ENCODE measurements at regions not wholly inside any gene's neighbourhood (a gene's known extent, or its start where the extent isn't known, plus 50 kb on each side); places are given as distances from the start of the nearest gene placed in this dataset.

- 95% methylated on average over 4 of the region's 4 CpGs for WGBS, 2 donors
- H3K4me1 ChIP-seq, result no peaks in the 10 kb centered on the region
- ATAC-seq (ENCODE audit: low FRiP score in 2 of 2) (no peak), DNase-seq (no peak)
- no peaks in the 10 kb centered on the region for H3K9me3 ChIP-seq
- no peak overlapping the region for H3K4me3 ChIP-seq
- no peak overlapping the region for H3K27ac ChIP-seq
- no peaks in the 10 kb centered on the region for H3K27me3 ChIP-seq
- H3K36me3 ChIP-seq, result no peaks in the 10 kb centered on the region
- TF ChIP-seq EP300 (IDR thresholded peaks at IDR 0.05) (no peak), POLR2A (IDR thresholded peaks at IDR 0.05) (no peak), POLR2AphosphoS5 (IDR thresholded peaks at IDR 0.05) (no peak), CTCF (IDR thresholded peaks at IDR 0.05) (no peak)
Measured at GRCh38 chr16:59997706-59998105, 1263.6 kb upstream of the GOT2 start.

GRCh38 chr16:59993101-59993500, 1259.0 kb upstream of the GOT2 start:
- Histone ChIP-seq H3K4me1 (no peaks in the 10 kb centered on the region), H3K36me3 (no peaks in the 10 kb centered on the region), H3K9me3 (no peaks in the 10 kb centered on the region), H3K4me3 (no peak overlapping the region), H3K27me3 (no peaks in the 10 kb centered on the region), H3K27ac (no peak overlapping the region)
- DNase-seq (peak in 1 of 2 donors; percentile 2), ATAC-seq (ENCODE audit: low FRiP score in 2 of 2) (no peak)
- WGBS, 2 donors, result 84 to 85% methylated on average over 8 to 10 of the region's 10 CpGs
- TF ChIP-seq POLR2A (IDR thresholded peaks at IDR 0.05), result no peak
- no peak for TF ChIP-seq EP300 (IDR thresholded peaks at IDR 0.05)
- no peak for TF ChIP-seq POLR2AphosphoS5 (IDR thresholded peaks at IDR 0.05)
- TF ChIP-seq CTCF (IDR thresholded peaks at IDR 0.05), result no peak

GRCh38 chr16:59991171-59991570, 1257.1 kb upstream of the GOT2 start:
- H3K4me1 ChIP-seq, result no peaks in the 10 kb centered on the region
- 66 to 68% methylated on average over 2 of the region's 2 CpGs for WGBS, 2 donors

GRCh38 chr16:59988591-59988990, 1254.5 kb upstream of the GOT2 start:
- ATAC-seq (ENCODE audit: low FRiP score in 2 of 2) (no peak), DNase-seq (no peak)
- H3K27ac ChIP-seq, result no peak overlapping the region
- no peaks in the 10 kb centered on the region for H3K4me1 ChIP-seq
- WGBS, 2 donors, result 64 to 74% methylated on average over 1 of the region's 1 CpG
- H3K27me3 ChIP-seq, result no peaks in the 10 kb centered on the region
- TF ChIP-seq POLR2A (IDR thresholded peaks at IDR 0.05), result no peak
- no peak for TF ChIP-seq CTCF (IDR thresholded peaks at IDR 0.05)
- no peak for TF ChIP-seq POLR2AphosphoS5 (IDR thresholded peaks at IDR 0.05)
- TF ChIP-seq EP300 (IDR thresholded peaks at IDR 0.05), result no peak
- no peak overlapping the region for H3K4me3 ChIP-seq
- H3K9me3 ChIP-seq, result no peaks in the 10 kb centered on the region
- H3K36me3 ChIP-seq, result no peaks in the 10 kb centered on the region

More at GRCh38 chr16:59991171-59991570, 1257.1 kb upstream of the GOT2 start:
- no peaks in the 10 kb centered on the region for H3K9me3 ChIP-seq
- no peak overlapping the region for H3K27ac ChIP-seq
- H3K27me3 ChIP-seq, result no peaks in the 10 kb centered on the region
- H3K36me3 ChIP-seq, result no peaks in the 10 kb centered on the region
- TF ChIP-seq POLR2A (IDR thresholded peaks at IDR 0.05) (no peak), CTCF (IDR thresholded peaks at IDR 0.05) (no peak), POLR2AphosphoS5 (IDR thresholded peaks at IDR 0.05) (no peak), EP300 (IDR thresholded peaks at IDR 0.05) (no peak)
- no peak overlapping the region for H3K4me3 ChIP-seq
- DNase-seq, result no peak
- ATAC-seq (ENCODE audit: low FRiP score in 2 of 2), result no peak

GRCh38 chr16:59975953-59976352, 1241.8 kb upstream of the GOT2 start:
- H3K27me3 ChIP-seq, result no peaks in the 10 kb centered on the region
- H3K27ac ChIP-seq, result no peak overlapping the region
- no peaks in the 10 kb centered on the region for H3K9me3 ChIP-seq
- TF ChIP-seq CTCF (IDR thresholded peaks at IDR 0.05), result no peak
- TF ChIP-seq EP300 (IDR thresholded peaks at IDR 0.05), result no peak
- no peak for TF ChIP-seq POLR2AphosphoS5 (IDR thresholded peaks at IDR 0.05)
- no peak for TF ChIP-seq POLR2A (IDR thresholded peaks at IDR 0.05)
- no peak for DNase-seq
- H3K4me3 ChIP-seq, result no peak overlapping the region
- H3K36me3 ChIP-seq, result no peaks in the 10 kb centered on the region
- ATAC-seq (ENCODE audit: low FRiP score in 2 of 2), result no peak
- WGBS, 2 donors, result 66 to 71% methylated on average over 3 of the region's 3 CpGs
- H3K4me1 ChIP-seq, result no peaks in the 10 kb centered on the region

All from upper lobe of left lung (tissue), 6 donors.